GM13977 (cell line): ENCODE measurements at regions not wholly inside any gene's neighbourhood (a gene's known extent, or its start where the extent isn't known, plus 50 kb on each side); places are given as distances from the start of the nearest gene placed in this dataset.

ENCODE experiments used
- DNase-seq: peaks from one replicate; pipeline ENCODE4 v3.0.0; 2012; ENCODE audit warnings: low spot score
- in situ Hi-C: fragments of 300-500 bp; cut with MboI; formaldehyde crosslinking; loops from one replicate; pipeline ENCODE4 v1.12.0; 2022; ENCODE audit warnings: low sequenced_read_pairs, low pct_unique_long_range_greater_than_20kb, mixed read lengths, inconsistent platforms; ENCODE audit not compliant: unreplicated experiment
- TF ChIP-seq, protein P1 (sequence below): IDR thresholded peaks from 2 replicates; pipeline ENCODE4 v1.5.1; 2012; ENCODE audit warnings: mild to moderate bottlenecking, control low read depth; ENCODE audit not compliant: insufficient read depth; ENCODE audit errors: extremely low read depth, missing control alignments

- in situ Hi-C loops: no loop called here
- TF ChIP-seq, protein P1, sequence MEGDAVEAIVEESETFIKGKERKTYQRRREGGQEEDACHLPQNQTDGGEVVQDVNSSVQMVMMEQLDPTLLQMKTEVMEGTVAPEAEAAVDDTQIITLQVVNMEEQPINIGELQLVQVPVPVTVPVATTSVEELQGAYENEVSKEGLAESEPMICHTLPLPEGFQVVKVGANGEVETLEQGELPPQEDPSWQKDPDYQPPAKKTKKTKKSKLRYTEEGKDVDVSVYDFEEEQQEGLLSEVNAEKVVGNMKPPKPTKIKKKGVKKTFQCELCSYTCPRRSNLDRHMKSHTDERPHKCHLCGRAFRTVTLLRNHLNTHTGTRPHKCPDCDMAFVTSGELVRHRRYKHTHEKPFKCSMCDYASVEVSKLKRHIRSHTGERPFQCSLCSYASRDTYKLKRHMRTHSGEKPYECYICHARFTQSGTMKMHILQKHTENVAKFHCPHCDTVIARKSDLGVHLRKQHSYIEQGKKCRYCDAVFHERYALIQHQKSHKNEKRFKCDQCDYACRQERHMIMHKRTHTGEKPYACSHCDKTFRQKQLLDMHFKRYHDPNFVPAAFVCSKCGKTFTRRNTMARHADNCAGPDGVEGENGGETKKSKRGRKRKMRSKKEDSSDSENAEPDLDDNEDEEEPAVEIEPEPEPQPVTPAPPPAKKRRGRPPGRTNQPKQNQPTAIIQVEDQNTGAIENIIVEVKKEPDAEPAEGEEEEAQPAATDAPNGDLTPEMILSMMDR: no peak
- no peak for DNase-seq
These were observed 159.0 kb upstream of the MEF2C start for GRCh38 chr5:89041976-89042375.

DNA sequence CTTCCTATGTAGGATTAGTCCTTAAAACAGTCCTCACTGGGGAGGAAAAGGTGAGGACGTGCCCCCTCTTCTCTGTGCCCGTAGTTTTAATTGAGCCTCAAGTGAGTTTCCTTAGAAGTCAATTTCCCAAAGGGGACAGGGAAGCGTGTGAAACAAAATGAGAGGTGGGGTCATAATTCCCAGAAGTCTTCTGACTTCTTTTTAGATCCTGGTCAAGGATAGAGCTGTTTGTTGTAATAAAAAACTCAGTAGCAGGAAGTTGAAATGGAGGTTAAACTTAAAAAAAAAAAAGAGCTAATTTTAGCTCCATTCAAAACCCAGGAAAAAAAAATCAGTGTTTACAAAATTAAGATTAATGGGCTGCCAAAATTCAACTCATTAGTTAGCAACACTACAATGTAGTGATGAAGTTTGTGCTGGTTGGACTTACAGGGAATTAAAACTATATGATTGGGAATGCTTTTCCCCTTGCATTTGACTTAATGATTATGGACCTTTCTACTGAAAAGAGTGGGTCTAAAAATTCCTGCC is 158.3 kb upstream of the MEF2C start:
- in situ Hi-C loops: no loop called here
- DNase-seq: no peak
- TF ChIP-seq, protein P1: no peak

GRCh38 chr5:89036704-89037489 is 153.9 kb upstream of the MEF2C start:
- DNase-seq: no peak
- in situ Hi-C loops: no loop called here
- TF ChIP-seq, protein P1: no peak

GRCh38 chr5:89036166-89036565 is 153.2 kb upstream of the MEF2C start:
- in situ Hi-C loops: no loop called here
- no peak for DNase-seq
- TF ChIP-seq, protein P1: no peak

- TF ChIP-seq, protein P1: peak; percentile 0
- no peak for DNase-seq
These were observed 151.6 kb upstream of the MEF2C start for GRCh38 chr5:89034588-89034987.

DNA sequence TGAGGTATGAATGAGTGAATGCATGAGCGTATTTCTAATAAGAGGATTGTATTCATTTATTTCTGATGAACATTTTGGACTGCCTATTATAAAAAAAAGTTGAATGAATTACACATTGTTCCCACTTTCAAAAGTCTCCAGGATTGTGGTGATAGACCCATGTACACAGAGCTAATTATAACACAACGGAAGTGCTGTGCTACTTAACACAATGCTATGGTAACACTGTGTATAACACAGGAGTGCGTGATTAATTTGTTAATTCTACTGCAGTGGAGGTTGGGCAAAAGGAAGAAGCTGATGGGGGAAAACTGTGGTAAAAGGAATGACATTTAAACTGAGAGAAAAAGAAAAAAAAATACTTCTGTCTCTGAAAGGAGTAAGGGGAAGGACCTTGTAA is 147.8 kb upstream of the MEF2C start:
- TF ChIP-seq, protein P1: no peak
- no peak for DNase-seq
- in situ Hi-C loops: no loop called here

More at GRCh38 chr5:89034588-89034987, 151.6 kb upstream of the MEF2C start:
- in situ Hi-C loops: no loop called here
